A549 (cell line): ENCODE measurements at regions not wholly inside any gene's neighbourhood (a gene's known extent, or its start where the extent isn't known, plus 50 kb on each side); places are given as distances from the start of the nearest gene placed in this dataset.

ENCODE experiments used
- ATAC-seq, 2 experiments: fragments of 200-7000 bp in 1 of 2; fragments of >200 bp in 1 of 2; cut with Nextera tagmentation in 1 of 2; cut with Tn5 transposase in 1 of 2; 3 replicates each; pipeline versions ENCODE4 v1.8.0 to v1.9.1; 2018 to 2020; ENCODE audit warnings: mild to moderate bottlenecking in 1 of 2, moderate library complexity in 1 of 2
- CTCF ChIA-PET: fragments of 300-600 bp; sonication (Branson Sonifier 250); formaldehyde crosslinking; extraction: SDS; loops from one replicate; lab custom pipeline; 2021; ENCODE audit warnings: antibody characterized with exemption, inconsistent platforms; lab: Yijun Ruan, JAX
- POLR2A ChIA-PET: fragments of 350-600 bp; formaldehyde crosslinking; extraction: SDS; loops from one replicate; lab custom pipeline; 2021; ENCODE audit warnings: antibody characterized with exemption, inconsistent platforms; lab: Yijun Ruan, JAX
- DNase-seq, 2 experiments: peaks; one replicate each; pipeline versions ENCODE4 v3.0.0 to v3.0.0-alpha.2; 2011 to 2016; ENCODE audit warnings: low read depth in 1 of 2, low spot score in 1 of 2
- FAIRE-seq: peaks from 2 replicates; lab custom pipeline; 2011; peaks lifted over from hg19 to GRCh38; lab: Jason Lieb, UNC
- H3K27ac ChIP-seq, 2 experiments: fragments of >200 bp; sonication (Bioruptor Twin); formaldehyde crosslinking; 3 replicates each; pipeline ENCODE4 v1.5.1; 2016 to 2017
- H3K4me1 ChIP-seq: fragments of >200 bp; sonication (Bioruptor Twin); formaldehyde crosslinking; 3 replicates; pipeline ENCODE4 v1.6.1; 2016
- H3K4me2 ChIP-seq: fragments of >200 bp; sonication (Bioruptor Twin); formaldehyde crosslinking; 3 replicates; pipeline ENCODE4 v1.6.1; 2016
- H3K4me3 ChIP-seq: fragments of >200 bp; sonication (Bioruptor Twin); formaldehyde crosslinking; 3 replicates; pipeline ENCODE4 v1.5.1; 2016
- H3K9me3 ChIP-seq: fragments of >200 bp; sonication (Bioruptor Twin); formaldehyde crosslinking; 3 replicates; pipeline ENCODE4 v1.6.1; 2016
- CBX8 ChIP-seq: fragments of 200-600 bp; sonication (generic); IDR thresholded peaks from 2 replicates; pipeline ENCODE4 v1.6.1; 2016
- CTCF ChIP-seq: fragments of >200 bp; sonication (Bioruptor Twin); formaldehyde crosslinking; IDR thresholded peaks from 3 replicates; pipeline ENCODE4 v1.5.1; 2016
- FOSL2 ChIP-seq, 2 experiments: fragments of 450-650 bp in 1 of 2; fragments of >200 bp in 1 of 2; sonication (Bioruptor Twin) in 1 of 2; formaldehyde crosslinking; IDR thresholded peaks; 2 replicates each; pipeline versions ENCODE4 v1.5.0 to v1.6.1; 2016 to 2020; ENCODE audit warnings: mild to moderate bottlenecking in 1 of 2, moderate library complexity in 1 of 2
- HDAC2 ChIP-seq: fragments of 200-600 bp; sonication (generic); IDR thresholded peaks from 2 replicates; pipeline ENCODE4 v1.6.1; 2016
- HES2 ChIP-seq: fragments of >200 bp; sonication (Bioruptor Twin); formaldehyde crosslinking; IDR thresholded peaks from 2 replicates; pipeline ENCODE4 v1.6.1; 2016
- HEYL ChIP-seq: fragments of 250-450 bp; sonication (Bioruptor Pico); IDR thresholded peaks from 2 replicates; pipeline ENCODE4 v1.8.0; 2021; ENCODE audit warnings: mild to moderate bottlenecking, moderate library complexity
- HOXA7 ChIP-seq: fragments of 250-450 bp; sonication (Bioruptor Pico); IDR thresholded peaks from 2 replicates; pipeline ENCODE4 v1.5.0; 2020; ENCODE audit warnings: mild to moderate bottlenecking, moderate library complexity
- HOXB5 ChIP-seq: fragments of 250-450 bp; sonication (Bioruptor Pico); IDR thresholded peaks from 2 replicates; pipeline ENCODE4 v1.5.0; 2020; ENCODE audit warnings: mild to moderate bottlenecking, moderate library complexity
- JUNB ChIP-seq: fragments of >200 bp; sonication (Bioruptor Twin); formaldehyde crosslinking; IDR thresholded peaks from 2 replicates; pipeline ENCODE4 v1.6.1; 2016
- MAFK ChIP-seq: fragments of 450-650 bp; IDR thresholded peaks from 2 replicates; pipeline ENCODE4 v1.6.1; 2014; ENCODE audit not compliant: partially characterized antibody
- MAZ ChIP-seq: fragments of 150-350 bp; IDR thresholded peaks from 2 replicates; pipeline ENCODE4 v1.6.1; 2014; ENCODE audit warnings: antibody characterized with exemption, low read depth, low read length, borderline replicate concordance
- NR3C1 ChIP-seq: fragments of >200 bp; sonication (Bioruptor Twin); formaldehyde crosslinking; IDR thresholded peaks from 3 replicates; pipeline ENCODE4 v1.6.1; 2017
- RAD21 ChIP-seq, 2 experiments: fragments of >200 bp in 1 of 2; sonication (Bioruptor Twin) in 1 of 2; formaldehyde crosslinking in 1 of 2; IDR thresholded peaks in 1 of 2; conservative IDR thresholded peaks in 1 of 2; 2 replicates in 1 of 2; 3 replicates in 1 of 2; pipeline ENCODE4 v1.6.1; 2012 to 2018; ENCODE audit warnings: inconsistent platforms in 1 of 2
- SMC3 ChIP-seq: fragments of >200 bp; sonication (Bioruptor Twin); formaldehyde crosslinking; IDR thresholded peaks from 3 replicates; pipeline ENCODE4 v1.6.1; 2018; ENCODE audit warnings: inconsistent platforms
- ZSCAN20 ChIP-seq: fragments of 250-450 bp; sonication (Bioruptor Pico); IDR thresholded peaks from 2 replicates; pipeline ENCODE4 v1.8.0; 2022; ENCODE audit warnings: mild to moderate bottlenecking, moderate library complexity
- WGBS: methylation state at CpG from one replicate; pipeline ENCODE4 v1.1.6; 2017; ENCODE audit errors: missing lambda C conversion rate; 5-methylcytosine and 5-hydroxymethylcytosine counted together

- DNase-seq = no peak
- CTCF ChIA-PET = interaction anchor here (1.4 kb wide), 1 partner anchor 94 kb away, joined by 3 read pairs; no protein-coding TSS in a partner anchor
- Histone ChIP-seq H3K4me3 (no peak overlapping the region), H3K27ac (0 out of 6 replicates have a peak overlapping the region, but pooled peaks of 1 of the 2 experiments have one; percentile 9), H3K9me3 (peaks cover 4% of the 10 kb centered on the region; the same call in 1 of the 3 replicates)
- 63% methylated on average over 1 of the region's 1 CpG for WGBS
- no peak for ATAC-seq
- POLR2A ChIA-PET = no interaction called here
- TF ChIP-seq HOXB5 (CRISPR knock-in tag) = no peak
- peak; percentile 65 for TF ChIP-seq MAFK
- TF ChIP-seq HOXA7 = no peak
- TF ChIP-seq, all 56 proteins: peak for 1
- Histone ChIP-seq H3K4me1 (peaks cover 25% of the 10 kb centered on the region), H3K4me2 (no peak overlapping the region)
- no peak for FAIRE-seq
These were observed 55.0 kb upstream of the IER5L start for GRCh38 chr9:129232839-129233591.

GRCh38 chr9:129231759-129232158 is 53.7 kb upstream of the IER5L start:
- Histone ChIP-seq H3K4me2 (no peak overlapping the region), H3K4me1 (peaks cover 13% of the 10 kb centered on the region), H3K9me3 (peaks cover 4% of the 10 kb centered on the region; the same call in 1 of the 3 replicates), H3K4me3 (no peak overlapping the region), H3K27ac (0 out of 6 replicates have a peak overlapping the region, but pooled peaks of 1 of the 2 experiments have one; percentile 43)
- ATAC-seq (no peak), DNase-seq (no peak), FAIRE-seq (no peak)
- 87% methylated on average over 9 of the region's 9 CpGs for WGBS
- ChIA-PET POLR2A (no interaction called here), CTCF (no interaction called here)
- TF ChIP-seq CBX8 (no peak), JUNB (no peak), FOSL2 (IDR thresholded peaks at IDR 0.05) (no peak), FOSL2 (CRISPR knock-in tag; IDR thresholded peaks at IDR 0.05) (no peak), HEYL (CRISPR knock-in tag) (no peak), CTCF (no peak)

- H3K9me3 ChIP-seq = peaks cover 4% of the 10 kb centered on the region; the same call in 1 of the 3 replicates
- no peak overlapping the region for H3K4me2 ChIP-seq
- CTCF ChIA-PET = interaction anchor here (0.7 kb wide), 1 partner anchor 92 kb away, joined by 4 read pairs; no protein-coding TSS in a partner anchor
- H3K4me1 ChIP-seq = peaks cover 11% of the 10 kb centered on the region
- ATAC-seq (no peak), FAIRE-seq (no peak), DNase-seq (no peak)
- POLR2A ChIA-PET = interaction anchor here (0.8 kb wide), 1 partner anchor 53 kb away, joined by 3 read pairs; the partner anchor contains the start of gene IER5L
- no peak overlapping the region for H3K4me3 ChIP-seq
- TF ChIP-seq CTCF (no peak), HES2 (no peak), RAD21 (conservative IDR thresholded peaks at IDR 0.05 in 1 of 2, IDR thresholded peaks at IDR 0.05 in 1 of 2) (no peak), ZSCAN20 (CRISPR knock-in tag) (no peak), MAZ (no peak), SMC3 (no peak), HDAC2 (no peak), NR3C1 (no peak)
- 83% methylated on average over 7 of the region's 25 CpGs for WGBS
- peak overlapping the region in 1 of 2 experiments; percentile 43; a peak in 3 of 6 replicates for H3K27ac ChIP-seq
These were observed 53.1 kb upstream of the IER5L start for GRCh38 chr9:129231022-129231739.
